ENCODE measurements at regions not wholly inside any gene's neighbourhood (a gene's known extent, or its start where the extent isn't known, plus 50 kb on each side); places are given as distances from the start of the nearest gene placed in this dataset.

DNA sequence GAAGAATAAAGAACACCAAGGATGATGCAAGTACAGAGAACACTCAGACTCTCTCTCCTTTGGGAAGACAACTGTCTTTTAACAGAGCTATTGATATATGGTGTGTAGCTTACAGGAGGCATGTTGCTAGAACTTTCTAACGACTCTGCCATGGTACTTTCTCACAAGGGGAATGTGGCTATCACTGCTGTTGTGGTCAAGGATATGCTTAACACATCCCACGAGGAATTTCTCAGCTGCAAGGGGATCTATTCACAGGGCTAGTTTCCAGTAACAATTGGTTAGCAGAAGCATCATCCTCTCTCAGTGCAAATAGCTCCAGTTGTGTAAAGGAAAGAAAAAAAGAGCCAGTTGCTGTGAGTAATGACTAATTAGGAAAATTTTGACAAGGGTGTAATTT is 826.0 kb downstream of the SORCS1 start:
- H3K9ac ChIP-seq (ENCODE audit: control insufficient read depth, extremely low read depth, insufficient read depth, low read length) = no peak overlapping the region
- no peaks in the 10 kb centered on the region for H3K9me3 ChIP-seq (ENCODE audit: control insufficient read depth, low read depth, low read length)
- H3K36me3 ChIP-seq (ENCODE audit: control insufficient read depth in 2 of 2, extremely low read depth in 1 of 2, insufficient read depth in 2 of 2, low read length in 2 of 2) = no peaks in the 10 kb centered on the region
- dilution Hi-C loops (cut with MboI; ENCODE audit: extremely low pct_ligation_motif_present, low sequenced_read_pairs) = no loop called here
- no peak for FAIRE-seq
- no peak overlapping the region for H3K27ac ChIP-seq (ENCODE audit: control insufficient read depth, insufficient read depth, low read length)
- H3K4me3 ChIP-seq (ENCODE audit: control insufficient read depth in 2 of 3, extremely low read depth in 1 of 3, insufficient read depth in 2 of 3, low read depth in 1 of 3, low read length in 3 of 3) = no peak overlapping the region
- H2AFZ ChIP-seq (ENCODE audit: control insufficient read depth, low read length) = no peak overlapping the region
- no peaks in the 10 kb centered on the region for H3K27me3 ChIP-seq (ENCODE audit: control insufficient read depth, extremely low read depth, insufficient read depth, low read length)
- DNase-seq (ENCODE audit: low read depth, low spot score) = no peak
- H4K20me1 ChIP-seq (ENCODE audit: control insufficient read depth, extremely low read depth, insufficient read depth, low read length) = no peaks in the 10 kb centered on the region
- H3K79me2 ChIP-seq (ENCODE audit: control insufficient read depth, insufficient read depth, low read length) = no peaks in the 10 kb centered on the region
- H3K9me1 ChIP-seq (ENCODE audit: control insufficient read depth, extremely low read depth, insufficient read depth, low read length) = no peaks in the 10 kb centered on the region
- no peak overlapping the region for H3K4me2 ChIP-seq (ENCODE audit: control insufficient read depth, extremely low read depth, insufficient read depth, low read depth, low read length)
- TF ChIP-seq EZH2 (IDR thresholded peaks at IDR 0.05; ENCODE audit: low read length) = no peak
- TF ChIP-seq, protein P1, sequence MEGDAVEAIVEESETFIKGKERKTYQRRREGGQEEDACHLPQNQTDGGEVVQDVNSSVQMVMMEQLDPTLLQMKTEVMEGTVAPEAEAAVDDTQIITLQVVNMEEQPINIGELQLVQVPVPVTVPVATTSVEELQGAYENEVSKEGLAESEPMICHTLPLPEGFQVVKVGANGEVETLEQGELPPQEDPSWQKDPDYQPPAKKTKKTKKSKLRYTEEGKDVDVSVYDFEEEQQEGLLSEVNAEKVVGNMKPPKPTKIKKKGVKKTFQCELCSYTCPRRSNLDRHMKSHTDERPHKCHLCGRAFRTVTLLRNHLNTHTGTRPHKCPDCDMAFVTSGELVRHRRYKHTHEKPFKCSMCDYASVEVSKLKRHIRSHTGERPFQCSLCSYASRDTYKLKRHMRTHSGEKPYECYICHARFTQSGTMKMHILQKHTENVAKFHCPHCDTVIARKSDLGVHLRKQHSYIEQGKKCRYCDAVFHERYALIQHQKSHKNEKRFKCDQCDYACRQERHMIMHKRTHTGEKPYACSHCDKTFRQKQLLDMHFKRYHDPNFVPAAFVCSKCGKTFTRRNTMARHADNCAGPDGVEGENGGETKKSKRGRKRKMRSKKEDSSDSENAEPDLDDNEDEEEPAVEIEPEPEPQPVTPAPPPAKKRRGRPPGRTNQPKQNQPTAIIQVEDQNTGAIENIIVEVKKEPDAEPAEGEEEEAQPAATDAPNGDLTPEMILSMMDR (optimal IDR thresholded peaks at IDR 0.05 in 1 of 3, IDR thresholded peaks at IDR 0.05 in 1 of 3, conservative IDR thresholded peaks at IDR 0.05 in 1 of 3; ENCODE audit: extremely low read depth in 1 of 3, insufficient read depth in 2 of 3, low read length in 3 of 3) = no peak
- no peaks in the 10 kb centered on the region for H3K4me1 ChIP-seq (ENCODE audit: control insufficient read depth, extremely low read depth, insufficient read depth, low read length)

DNA sequence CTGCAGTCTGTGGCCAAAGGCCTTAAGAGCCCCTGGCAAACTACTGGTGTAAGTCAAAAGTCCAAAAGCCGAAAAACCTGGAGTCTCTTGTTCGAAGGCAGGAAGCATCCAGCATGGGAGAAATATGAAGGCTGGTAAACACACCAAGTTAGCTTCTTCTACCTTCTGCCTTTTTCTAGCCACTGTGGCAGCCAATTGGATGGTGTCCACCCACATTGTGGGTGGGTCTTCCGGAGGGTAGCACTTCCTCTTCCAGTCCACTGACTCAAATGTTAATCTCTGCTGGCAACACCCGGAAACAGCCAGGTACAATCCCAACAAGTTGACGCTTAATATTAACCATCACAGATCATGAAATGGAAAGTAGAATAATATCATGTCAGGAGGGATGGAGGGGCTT is 827.6 kb downstream of the SORCS1 start:
- no peaks in the 10 kb centered on the region for H3K9me1 ChIP-seq (ENCODE audit: control insufficient read depth, extremely low read depth, insufficient read depth, low read length)
- no peaks in the 10 kb centered on the region for H3K4me1 ChIP-seq (ENCODE audit: control insufficient read depth, extremely low read depth, insufficient read depth, low read length)
- no peak overlapping the region for H3K9ac ChIP-seq (ENCODE audit: control insufficient read depth, extremely low read depth, insufficient read depth, low read length)
- H3K4me2 ChIP-seq (ENCODE audit: control insufficient read depth, extremely low read depth, insufficient read depth, low read depth, low read length) = no peak overlapping the region
- dilution Hi-C loops (cut with MboI; ENCODE audit: extremely low pct_ligation_motif_present, low sequenced_read_pairs) = no loop called here
- H3K79me2 ChIP-seq (ENCODE audit: control insufficient read depth, insufficient read depth, low read length) = no peaks in the 10 kb centered on the region
- FAIRE-seq (no peak), DNase-seq (ENCODE audit: low read depth, low spot score) (no peak)
- no peak overlapping the region for H2AFZ ChIP-seq (ENCODE audit: control insufficient read depth, low read length)
- no peaks in the 10 kb centered on the region for H3K9me3 ChIP-seq (ENCODE audit: control insufficient read depth, low read depth, low read length)
- H3K27ac ChIP-seq (ENCODE audit: control insufficient read depth, insufficient read depth, low read length) = no peak overlapping the region
- H3K4me3 ChIP-seq (ENCODE audit: control insufficient read depth in 2 of 3, extremely low read depth in 1 of 3, insufficient read depth in 2 of 3, low read depth in 1 of 3, low read length in 3 of 3) = no peak overlapping the region
- no peak for TF ChIP-seq EZH2 (IDR thresholded peaks at IDR 0.05; ENCODE audit: low read length)
- TF ChIP-seq, protein P1 (optimal IDR thresholded peaks at IDR 0.05 in 1 of 3, IDR thresholded peaks at IDR 0.05 in 1 of 3, conservative IDR thresholded peaks at IDR 0.05 in 1 of 3; ENCODE audit: extremely low read depth in 1 of 3, insufficient read depth in 2 of 3, low read length in 3 of 3) = no peak
- no peaks in the 10 kb centered on the region for H3K36me3 ChIP-seq (ENCODE audit: control insufficient read depth in 2 of 2, extremely low read depth in 1 of 2, insufficient read depth in 2 of 2, low read length in 2 of 2)
- H3K27me3 ChIP-seq (ENCODE audit: control insufficient read depth, extremely low read depth, insufficient read depth, low read length) = no peaks in the 10 kb centered on the region
- no peaks in the 10 kb centered on the region for H4K20me1 ChIP-seq (ENCODE audit: control insufficient read depth, extremely low read depth, insufficient read depth, low read length)

Measured in keratinocyte (primary cell).